Astrocyte (in vitro differentiated cells and primary cell): ENCODE measurements at regions not wholly inside any gene's neighbourhood (a gene's known extent, or its start where the extent isn't known, plus 50 kb on each side); places are given as distances from the start of the nearest gene placed in this dataset.
"Not testable (repeated sequence)": the region's sequence is repeated elsewhere in the genome, so short reads cannot be mapped to it uniquely, and the experiment has no call there.

Experiments
- EZH2 ChIP-seq: IDR thresholded peaks from 2 replicates; pipeline ENCODE4 v1.6.1; 2012; ENCODE audit warnings: mild to moderate bottlenecking, low read length, inconsistent platforms; ENCODE audit not compliant: insufficient read depth
- TF ChIP-seq, protein P1 (sequence below): IDR thresholded peaks from 2 replicates; pipeline ENCODE4 v1.5.1; 2011; ENCODE audit warnings: low read depth, mild to moderate bottlenecking, inconsistent platforms, low read length, moderate library complexity; ENCODE audit not compliant: insufficient read depth

DNA sequence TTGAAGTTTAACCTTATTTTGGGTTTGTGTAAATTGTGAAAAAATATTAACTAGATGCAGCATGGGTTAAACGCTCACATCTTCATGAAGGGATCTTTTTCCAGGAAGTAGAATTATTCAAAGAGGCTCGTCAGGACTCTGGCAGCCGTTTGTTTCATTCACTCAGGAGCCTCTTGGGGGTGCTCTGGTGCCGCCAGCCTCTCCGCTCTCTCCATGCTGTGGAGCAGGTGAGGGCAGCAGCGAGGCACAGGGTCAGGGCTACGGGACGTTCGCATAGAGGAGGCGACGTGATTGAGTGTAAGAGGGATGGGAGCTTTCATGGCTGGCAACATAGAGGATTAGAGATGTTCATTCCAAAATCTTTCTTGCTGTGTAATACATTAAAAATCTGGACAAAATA, 110.8 kb downstream of the GOLGA6L22 start:
- not testable (repeated sequence) for TF ChIP-seq EZH2
- TF ChIP-seq, protein P1, sequence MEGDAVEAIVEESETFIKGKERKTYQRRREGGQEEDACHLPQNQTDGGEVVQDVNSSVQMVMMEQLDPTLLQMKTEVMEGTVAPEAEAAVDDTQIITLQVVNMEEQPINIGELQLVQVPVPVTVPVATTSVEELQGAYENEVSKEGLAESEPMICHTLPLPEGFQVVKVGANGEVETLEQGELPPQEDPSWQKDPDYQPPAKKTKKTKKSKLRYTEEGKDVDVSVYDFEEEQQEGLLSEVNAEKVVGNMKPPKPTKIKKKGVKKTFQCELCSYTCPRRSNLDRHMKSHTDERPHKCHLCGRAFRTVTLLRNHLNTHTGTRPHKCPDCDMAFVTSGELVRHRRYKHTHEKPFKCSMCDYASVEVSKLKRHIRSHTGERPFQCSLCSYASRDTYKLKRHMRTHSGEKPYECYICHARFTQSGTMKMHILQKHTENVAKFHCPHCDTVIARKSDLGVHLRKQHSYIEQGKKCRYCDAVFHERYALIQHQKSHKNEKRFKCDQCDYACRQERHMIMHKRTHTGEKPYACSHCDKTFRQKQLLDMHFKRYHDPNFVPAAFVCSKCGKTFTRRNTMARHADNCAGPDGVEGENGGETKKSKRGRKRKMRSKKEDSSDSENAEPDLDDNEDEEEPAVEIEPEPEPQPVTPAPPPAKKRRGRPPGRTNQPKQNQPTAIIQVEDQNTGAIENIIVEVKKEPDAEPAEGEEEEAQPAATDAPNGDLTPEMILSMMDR, result not testable (repeated sequence)
